CD8-positive, alpha-beta memory T cell (primary cell): ENCODE measurements at regions not wholly inside any gene's neighbourhood (a gene's known extent, or its start where the extent isn't known, plus 50 kb on each side); places are given as distances from the start of the nearest gene placed in this dataset.

Source experiments
- CTCF ChIA-PET: fragments of 350-600 bp; sonication (Branson Sonifier 250); formaldehyde crosslinking; loops from one replicate; lab custom pipeline; 2021; ENCODE audit warnings: antibody characterized with exemption; lab: Charles Lee
- POLR2A ChIA-PET: fragments of 350-600 bp; sonication (Branson Sonifier 250); formaldehyde crosslinking; loops from one replicate; lab custom pipeline; 2021; ENCODE audit warnings: antibody characterized with exemption; lab: Charles Lee
- DNase-seq, 5 donors: peaks; one replicate each; pipeline versions ENCODE4 v3.0.0 to v3.0.0-alpha.2; 2020 to 2022; ENCODE audit warnings: mixed read lengths in 1 of 5
- H3K27ac ChIP-seq: one replicate; pipeline ENCODE4 v1.7.0; 2013; ENCODE audit warnings: low read depth, mild to moderate bottlenecking, low read length, moderate library complexity
- H3K27me3 ChIP-seq: 2 replicates; pipeline ENCODE4 v1.7.0; 2013; ENCODE audit warnings: low read length, mild to moderate bottlenecking; ENCODE audit not compliant: insufficient read depth, poor library complexity, severe bottlenecking
- H3K36me3 ChIP-seq: 2 replicates; pipeline ENCODE4 v1.7.0; 2013; ENCODE audit warnings: mild to moderate bottlenecking, low read length, moderate library complexity; ENCODE audit not compliant: insufficient read depth
- H3K4me1 ChIP-seq: 2 replicates; pipeline ENCODE4 v1.7.0; 2013; ENCODE audit warnings: mild to moderate bottlenecking, low read length, moderate library complexity; ENCODE audit not compliant: insufficient read depth
- H3K4me3 ChIP-seq: 2 replicates; pipeline ENCODE4 v1.7.0; 2013; ENCODE audit warnings: mild to moderate bottlenecking, low read length
- H3K9me3 ChIP-seq: 2 replicates; pipeline ENCODE4 v1.7.0; 2013; ENCODE audit warnings: mild to moderate bottlenecking, low read length
- H3K27ac Mint-ChIP-seq, 8 donors: one replicate each; pipeline ENCODE4 v1.8.0; 2020 to 2021; ENCODE audit warnings: mixed read lengths in 8 of 8, mild to moderate bottlenecking in 6 of 8, inconsistent platforms in 3 of 8, moderate library complexity in 3 of 8
- H3K27me3 Mint-ChIP-seq, 2 donors: one replicate each; pipeline ENCODE4 v1.8.0; 2020 to 2021; ENCODE audit warnings: mixed read lengths in 2 of 2, mild to moderate bottlenecking in 1 of 2, moderate library complexity in 1 of 2
- H3K36me3 Mint-ChIP-seq, 3 donors: one replicate each; pipeline ENCODE4 v1.8.0; 2020 to 2021; ENCODE audit warnings: mixed read lengths in 3 of 3, inconsistent platforms in 1 of 3, mild to moderate bottlenecking in 1 of 3
- H3K4me1 Mint-ChIP-seq, 3 donors: one replicate each; pipeline ENCODE4 v1.8.0; 2020 to 2021; ENCODE audit warnings: mixed read lengths in 3 of 3, inconsistent platforms in 1 of 3, mild to moderate bottlenecking in 1 of 3
- H3K4me3 Mint-ChIP-seq, 7 donors: one replicate each; pipeline ENCODE4 v1.8.0; 2020 to 2021; ENCODE audit warnings: mixed read lengths in 7 of 7, mild to moderate bottlenecking in 6 of 7, moderate library complexity in 4 of 7, inconsistent platforms in 2 of 7
- H3K9me3 Mint-ChIP-seq, 5 donors: one replicate each; pipeline ENCODE4 v1.8.0; 2020 to 2022; ENCODE audit warnings: mixed read lengths in 5 of 5, mild to moderate bottlenecking in 3 of 5, moderate library complexity in 2 of 5, inconsistent platforms in 1 of 5

GRCh38 chr11:112584672-112585071, 324.0 kb upstream of the PLET1 start:
- H3K27me3 Mint-ChIP-seq: peaks cover 0 to 3% of the 10 kb centered on the region in 2 donors
- no peak overlapping the region for H3K27ac Mint-ChIP-seq
- Histone ChIP-seq H3K4me1 (no peaks in the 10 kb centered on the region), H3K9me3 (no peaks in the 10 kb centered on the region), H3K4me3 (no peak overlapping the region), H3K36me3 (no peaks in the 10 kb centered on the region), H3K27me3 (no peaks in the 10 kb centered on the region), H3K27ac (no peak overlapping the region)
- ChIA-PET CTCF (no interaction called here), POLR2A (no interaction called here)
- H3K36me3 Mint-ChIP-seq: no peaks in the 10 kb centered on the region
- H3K4me3 Mint-ChIP-seq: no peak overlapping the region
- H3K9me3 Mint-ChIP-seq: no peaks in the 10 kb centered on the region
- no peak for DNase-seq
- peaks cover 2 to 5% (median 3%) of the 10 kb centered on the region in 3 donors for H3K4me1 Mint-ChIP-seq

- no peak overlapping the region for H3K4me3 ChIP-seq
- no peak overlapping the region for H3K4me3 Mint-ChIP-seq
- peaks cover 3% of the 10 kb centered on the region in 2 donors for H3K27me3 Mint-ChIP-seq
- H3K9me3 Mint-ChIP-seq: no peaks in the 10 kb centered on the region
- H3K36me3 ChIP-seq: no peaks in the 10 kb centered on the region
- no peaks in the 10 kb centered on the region for H3K9me3 ChIP-seq
- peaks cover 2 to 5% (median 3%) of the 10 kb centered on the region in 3 donors for H3K4me1 Mint-ChIP-seq
- ChIA-PET POLR2A (no interaction called here), CTCF (interaction anchor here (0.7 to 2.6 kb wide), 8 partner anchors 10 to 702 kb away, joined by 3 to 16 read pairs (median 4); no protein-coding TSS in a partner anchor)
- DNase-seq: no peak
- H3K4me1 ChIP-seq: no peaks in the 10 kb centered on the region
- no peak overlapping the region for H3K27ac Mint-ChIP-seq
- no peaks in the 10 kb centered on the region for H3K27me3 ChIP-seq
- H3K36me3 Mint-ChIP-seq: no peaks in the 10 kb centered on the region
- no peak overlapping the region for H3K27ac ChIP-seq
Measured at GRCh38 chr11:112587664-112588063, 327.0 kb upstream of the PLET1 start.

- no peaks in the 10 kb centered on the region for H3K27me3 ChIP-seq
- H3K4me3 ChIP-seq: no peak overlapping the region
- H3K27ac Mint-ChIP-seq: peak overlapping the region in 2 of 8 donors; percentile 40 to 90
- ChIA-PET CTCF (interaction anchor here (0.7 to 2.6 kb wide), 14 partner anchors 9 to 704 kb away, joined by 3 to 16 read pairs (median 4); no protein-coding TSS in a partner anchor), POLR2A (no interaction called here)
- no peaks in the 10 kb centered on the region for H3K4me1 ChIP-seq
- no peaks in the 10 kb centered on the region for H3K36me3 Mint-ChIP-seq
- peaks cover 3% of the 10 kb centered on the region in 2 donors for H3K27me3 Mint-ChIP-seq
- H3K36me3 ChIP-seq: no peaks in the 10 kb centered on the region
- peaks cover 2 to 5% (median 3%) of the 10 kb centered on the region in 3 donors for H3K4me1 Mint-ChIP-seq
- no peaks in the 10 kb centered on the region for H3K9me3 ChIP-seq
- H3K4me3 Mint-ChIP-seq: peak overlapping the region in 2 of 7 donors; percentile 26 to 55
- DNase-seq: peak in 4 of 5 donors; percentile 15 to 48 (median 28)
- H3K27ac ChIP-seq: no peak overlapping the region
- no peaks in the 10 kb centered on the region for H3K9me3 Mint-ChIP-seq
Measured at GRCh38 chr11:112588252-112588694, 327.6 kb upstream of the PLET1 start.

- Histone ChIP-seq H3K27ac (no peak overlapping the region), H3K4me1 (no peaks in the 10 kb centered on the region), H3K9me3 (no peaks in the 10 kb centered on the region), H3K36me3 (no peaks in the 10 kb centered on the region), H3K27me3 (no peaks in the 10 kb centered on the region), H3K4me3 (no peak overlapping the region)
- Mint-ChIP-seq H3K27ac (no peak overlapping the region), H3K9me3 (no peaks in the 10 kb centered on the region), H3K4me3 (no peak overlapping the region), H3K4me1 (peaks cover 2 to 5% (median 3%) of the 10 kb centered on the region in 3 donors), H3K36me3 (no peaks in the 10 kb centered on the region), H3K27me3 (peaks cover 1 to 3% of the 10 kb centered on the region in 2 donors)
- DNase-seq: no peak
- CTCF ChIA-PET: interaction anchor here (0.8 to 2.6 kb wide), 7 partner anchors 8 to 700 kb away, joined by 3 to 16 read pairs (median 5); no protein-coding TSS in a partner anchor
- POLR2A ChIA-PET: interaction anchor here (0.7 kb wide), 1 partner anchor 364 kb away, joined by 4 read pairs; no protein-coding TSS in a partner anchor
Measured at GRCh38 chr11:112589155-112589554, 328.5 kb upstream of the PLET1 start.

- Mint-ChIP-seq H3K27ac (no peak overlapping the region), H3K9me3 (no peaks in the 10 kb centered on the region), H3K27me3 (peaks cover 0 to 3% of the 10 kb centered on the region in 2 donors), H3K4me1 (peaks cover 2 to 5% (median 3%) of the 10 kb centered on the region in 3 donors), H3K36me3 (no peaks in the 10 kb centered on the region), H3K4me3 (no peak overlapping the region)
- no peak overlapping the region for H3K27ac ChIP-seq
- H3K4me1 ChIP-seq: no peaks in the 10 kb centered on the region
- H3K9me3 ChIP-seq: no peaks in the 10 kb centered on the region
- no peak for DNase-seq
- CTCF ChIA-PET: no interaction called here
- POLR2A ChIA-PET: no interaction called here
- H3K36me3 ChIP-seq: no peaks in the 10 kb centered on the region
- no peak overlapping the region for H3K4me3 ChIP-seq
- no peaks in the 10 kb centered on the region for H3K27me3 ChIP-seq
Measured at GRCh38 chr11:112590764-112591163, 330.1 kb upstream of the PLET1 start.

GRCh38 chr11:112593440-112593839, 332.8 kb upstream of the PLET1 start:
- peaks cover 3 to 11% of the 10 kb centered on the region in 2 donors for H3K27me3 Mint-ChIP-seq
- Histone ChIP-seq H3K4me3 (no peak overlapping the region), H3K27me3 (no peaks in the 10 kb centered on the region), H3K36me3 (no peaks in the 10 kb centered on the region), H3K4me1 (no peaks in the 10 kb centered on the region), H3K9me3 (no peaks in the 10 kb centered on the region), H3K27ac (no peak overlapping the region)
- no peaks in the 10 kb centered on the region for H3K36me3 Mint-ChIP-seq
- H3K9me3 Mint-ChIP-seq: no peaks in the 10 kb centered on the region
- H3K4me3 Mint-ChIP-seq: no peak overlapping the region
- H3K4me1 Mint-ChIP-seq: peaks cover 0 to under 1% (median 0%) of the 10 kb centered on the region in 3 donors
- ChIA-PET POLR2A (no interaction called here), CTCF (no interaction called here)
- DNase-seq: no peak
- H3K27ac Mint-ChIP-seq: no peak overlapping the region

GRCh38 chr11:112596324-112596723, 335.7 kb upstream of the PLET1 start:
- Mint-ChIP-seq H3K9me3 (no peaks in the 10 kb centered on the region), H3K4me1 (no peaks in the 10 kb centered on the region), H3K4me3 (no peak overlapping the region), H3K27ac (no peak overlapping the region), H3K27me3 (peaks cover 4 to 11% of the 10 kb centered on the region in 2 donors), H3K36me3 (no peaks in the 10 kb centered on the region)
- Histone ChIP-seq H3K4me3 (no peak overlapping the region), H3K9me3 (no peaks in the 10 kb centered on the region), H3K4me1 (no peaks in the 10 kb centered on the region), H3K27me3 (no peaks in the 10 kb centered on the region), H3K27ac (no peak overlapping the region), H3K36me3 (no peaks in the 10 kb centered on the region)
- CTCF ChIA-PET: no interaction called here
- no peak for DNase-seq
- POLR2A ChIA-PET: no interaction called here

- no peaks in the 10 kb centered on the region for H3K36me3 Mint-ChIP-seq
- no peaks in the 10 kb centered on the region for H3K36me3 ChIP-seq
- H3K4me1 Mint-ChIP-seq: no peaks in the 10 kb centered on the region
- ChIA-PET POLR2A (no interaction called here), CTCF (interaction anchor here (0.8 kb wide), 1 partner anchor 9 kb away, joined by 4 read pairs; no protein-coding TSS in a partner anchor)
- H3K27me3 Mint-ChIP-seq: peaks cover 4 to 11% of the 10 kb centered on the region in 2 donors
- H3K27me3 ChIP-seq: no peaks in the 10 kb centered on the region
- H3K27ac Mint-ChIP-seq: no peak overlapping the region
- no peak for DNase-seq
- H3K9me3 ChIP-seq: no peaks in the 10 kb centered on the region
- H3K4me3 ChIP-seq: no peak overlapping the region
- no peak overlapping the region for H3K4me3 Mint-ChIP-seq
- H3K9me3 Mint-ChIP-seq: no peaks in the 10 kb centered on the region
- no peaks in the 10 kb centered on the region for H3K4me1 ChIP-seq
- no peak overlapping the region for H3K27ac ChIP-seq
Measured at GRCh38 chr11:112597286-112597790, 336.7 kb upstream of the PLET1 start.
